Activated CD4-positive, alpha-beta T cell treated with anti-CD3 and anti-CD28 coated beads, Interleukin-2, amount 50 U/mL, for 1 hour (primary cell): ENCODE measurements at regions not wholly inside any gene's neighbourhood (a gene's known extent, or its start where the extent isn't known, plus 50 kb on each side); places are given as distances from the start of the nearest gene placed in this dataset.

ENCODE experiments used
- DNase-seq: peaks from one replicate; pipeline ENCODE4 v3.0.0-alpha.2; 2020

- no peak for DNase-seq
Observed at GRCh38 chr13:103878891-103879605, 812.8 kb upstream of the SLC10A2 start.

- DNase-seq: no peak
Observed at GRCh38 chr13:103876571-103876970, 810.4 kb upstream of the SLC10A2 start.

- DNase-seq: no peak
Observed at GRCh38 chr13:103873725-103874124, 807.5 kb upstream of the SLC10A2 start.

GRCh38 chr13:103866048-103866447 is 799.8 kb upstream of the SLC10A2 start:
- DNase-seq: no peak

GRCh38 chr13:103862525-103862924 is 796.3 kb upstream of the SLC10A2 start:
- DNase-seq: no peak

GRCh38 chr13:103859952-103860351 is 793.7 kb upstream of the SLC10A2 start:
- DNase-seq: no peak

DNA sequence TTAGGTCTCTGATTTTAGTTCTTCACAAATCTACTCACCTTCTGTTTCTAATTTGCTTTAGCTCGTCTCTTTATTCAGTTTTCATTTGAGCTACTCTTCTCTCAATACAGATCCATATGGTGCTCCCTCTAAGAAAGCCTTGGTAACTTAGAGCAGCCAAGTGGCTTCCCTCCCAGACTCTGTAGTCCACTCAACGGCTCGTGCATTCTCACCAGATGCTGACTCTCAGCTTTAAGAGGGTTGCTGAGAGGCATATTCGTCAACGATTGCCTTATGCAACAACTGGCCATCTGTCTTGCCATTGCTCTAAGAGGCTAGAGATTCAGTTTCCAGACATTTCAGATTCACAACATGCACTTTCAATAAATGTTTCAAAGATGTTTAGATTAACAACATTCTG is 785.8 kb upstream of the SLC10A2 start:
- no peak for DNase-seq

GRCh38 chr13:103844471-103844870 is 778.3 kb upstream of the SLC10A2 start:
- DNase-seq: no peak

DNA sequence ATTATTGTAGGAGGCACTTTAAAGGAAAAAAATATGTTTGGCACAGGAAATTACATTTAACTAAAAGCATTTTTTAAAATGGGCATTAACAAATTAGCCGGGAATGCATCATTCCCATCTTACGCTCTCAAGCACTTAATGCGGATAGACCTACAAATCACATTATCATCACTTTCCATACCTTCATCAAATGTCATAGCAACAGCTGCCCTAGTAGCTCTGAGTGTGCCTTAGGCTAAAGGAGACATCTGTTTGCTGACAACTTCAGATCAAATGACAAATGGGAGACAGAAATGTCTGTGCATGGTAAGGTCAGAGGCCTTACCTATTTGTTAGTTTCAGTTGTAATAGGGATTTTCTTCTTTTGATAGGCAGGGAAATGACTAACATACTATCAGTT is 773.2 kb upstream of the SLC10A2 start:
- DNase-seq: no peak

- DNase-seq: no peak
Observed at GRCh38 chr13:103835052-103835451, 768.8 kb upstream of the SLC10A2 start.

DNA sequence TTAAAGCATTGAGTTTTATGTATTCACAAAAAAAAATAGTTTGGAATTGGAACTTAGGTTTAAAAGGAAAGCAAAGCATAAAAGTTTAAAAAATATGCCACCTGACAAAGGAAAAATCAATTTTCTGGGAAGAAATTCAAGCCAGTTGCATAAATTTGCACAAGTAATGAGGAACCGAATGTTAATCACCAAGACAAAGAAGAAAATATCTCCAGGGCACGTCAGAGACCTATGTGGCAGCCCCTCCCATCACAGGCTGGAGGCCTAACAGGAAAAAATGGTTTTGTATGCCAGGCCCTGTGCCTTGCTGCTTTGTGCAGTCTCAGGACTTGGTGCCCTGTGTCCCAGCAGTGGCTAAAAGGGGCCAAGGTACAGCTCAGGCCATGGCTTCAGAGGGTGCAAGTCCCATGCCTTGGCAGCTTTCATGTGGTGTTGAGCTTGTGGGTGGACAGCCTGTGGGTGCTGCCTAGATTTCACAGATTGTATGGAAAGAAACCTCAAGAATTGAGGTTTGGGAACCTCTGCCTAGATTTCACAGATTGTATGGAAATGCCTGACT is 767.2 kb upstream of the SLC10A2 start:
- no peak for DNase-seq

GRCh38 chr13:103815619-103816018 is 749.4 kb upstream of the SLC10A2 start:
- DNase-seq: no peak

DNA sequence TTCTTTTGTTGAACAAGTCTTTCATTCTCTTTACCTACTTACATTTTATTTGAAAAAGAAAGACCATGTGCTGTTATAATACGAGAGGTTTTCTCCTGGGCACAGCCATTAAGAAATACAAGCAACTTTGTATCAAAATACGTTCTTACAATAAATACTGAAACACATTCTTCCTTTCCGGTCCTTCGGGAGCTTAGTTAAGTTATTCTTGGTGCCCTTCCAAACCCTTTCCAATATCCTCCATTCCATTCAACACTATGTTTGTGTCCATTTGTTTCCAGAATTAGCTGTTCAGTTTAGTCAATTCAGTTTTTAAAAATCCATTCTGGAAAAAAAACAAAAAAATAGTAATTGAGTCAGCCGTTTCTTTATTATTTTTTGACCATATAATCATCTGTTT is 746.8 kb upstream of the SLC10A2 start:
- no peak for DNase-seq

DNA sequence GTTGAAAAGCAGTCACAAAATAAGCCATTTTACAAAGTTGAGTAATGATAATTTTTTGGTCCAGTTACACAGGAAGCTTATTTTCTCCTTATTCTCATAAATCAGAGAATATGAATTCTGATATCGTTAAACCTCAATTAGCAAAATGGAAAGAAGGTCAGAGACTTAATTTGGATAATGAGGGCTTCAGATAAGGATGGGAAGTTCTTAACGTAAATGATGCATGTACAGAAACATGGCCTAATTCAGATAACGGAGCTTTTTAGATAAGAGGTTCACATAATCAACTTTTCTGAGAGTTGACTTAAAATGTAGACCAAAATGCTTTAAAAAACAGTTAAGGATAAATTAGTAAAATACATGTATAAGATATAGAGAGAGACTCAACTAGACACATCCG is 746.3 kb upstream of the SLC10A2 start:
- no peak for DNase-seq

GRCh38 chr13:103810026-103810425 is 743.8 kb upstream of the SLC10A2 start:
- no peak for DNase-seq

- no peak for DNase-seq
Observed at GRCh38 chr13:103805771-103806170, 739.6 kb upstream of the SLC10A2 start.

- no peak for DNase-seq
Observed at GRCh38 chr13:103803349-103803748, 737.1 kb upstream of the SLC10A2 start.

- DNase-seq: no peak
Observed at GRCh38 chr13:103799028-103799427, 732.8 kb upstream of the SLC10A2 start.

DNA sequence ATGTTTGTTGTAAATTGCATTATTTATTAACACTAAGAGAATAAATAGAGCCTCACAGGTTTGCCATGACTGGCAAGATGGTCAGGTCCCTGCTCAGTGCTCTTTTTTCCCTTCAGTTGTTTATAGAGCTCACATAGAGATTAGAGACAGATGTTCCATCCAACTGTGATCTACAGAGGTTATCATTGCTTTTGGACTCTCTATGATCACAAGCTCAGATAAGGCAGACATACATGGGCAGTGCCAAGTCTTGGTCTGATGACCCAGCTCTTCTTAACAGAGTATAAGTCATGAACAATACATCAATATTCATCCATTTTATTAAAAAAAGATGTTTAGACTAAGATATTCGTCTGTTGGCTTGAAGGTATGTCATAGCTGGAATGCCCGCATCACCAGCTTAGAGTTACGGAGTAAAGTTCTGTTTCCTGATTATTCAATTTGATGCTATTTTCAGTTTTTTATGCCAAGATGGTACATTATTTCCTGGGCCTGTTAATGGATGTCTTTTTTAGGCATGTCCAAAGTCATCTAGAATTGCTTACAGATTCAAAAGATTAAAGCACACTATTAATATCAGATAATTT is 729.8 kb upstream of the SLC10A2 start:
- no peak for DNase-seq

- no peak for DNase-seq
Observed at GRCh38 chr13:103794526-103794925, 728.3 kb upstream of the SLC10A2 start.

- DNase-seq: no peak
Observed at GRCh38 chr13:103788061-103788652, 721.9 kb upstream of the SLC10A2 start.

DNA sequence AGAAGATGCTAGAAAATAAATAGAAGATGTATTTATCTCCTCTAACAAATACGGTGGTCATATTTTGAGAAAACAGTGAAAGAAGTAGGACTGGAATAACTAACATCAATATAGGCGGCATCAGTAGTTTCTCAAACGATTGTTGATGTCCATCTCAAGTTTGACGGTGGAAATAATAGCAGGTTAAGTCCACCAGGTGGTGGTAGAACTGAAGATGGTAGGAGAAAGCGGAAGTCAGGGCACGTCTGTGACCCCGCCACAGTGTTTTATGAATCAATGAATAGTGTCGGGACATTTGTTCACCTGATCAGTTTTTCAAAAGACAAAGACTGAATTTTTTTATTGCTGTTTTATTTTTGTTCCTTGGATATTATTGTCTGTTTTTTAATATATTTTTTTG is 706.4 kb upstream of the SLC10A2 start:
- DNase-seq: no peak

DNA sequence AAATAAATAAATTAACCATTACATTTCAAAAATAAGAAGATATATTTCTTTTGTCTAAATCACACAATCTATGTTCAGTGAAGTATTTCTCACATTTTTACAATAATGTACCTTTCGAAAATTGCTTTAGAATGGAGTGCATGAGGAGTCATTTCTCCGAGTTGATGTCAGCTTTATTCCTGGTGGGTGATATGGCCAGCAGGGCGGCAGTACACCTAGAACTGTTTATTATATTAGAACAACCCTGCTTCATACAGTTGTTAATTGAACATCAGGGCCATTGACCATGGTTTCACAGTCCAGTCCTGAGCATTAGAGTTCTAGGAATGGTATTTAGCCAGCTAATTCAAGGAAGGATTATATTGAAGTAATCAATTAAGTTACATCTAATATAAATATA is 696.3 kb upstream of the SLC10A2 start:
- DNase-seq: no peak

- DNase-seq: no peak
Observed at GRCh38 chr13:103759361-103759760, 693.1 kb upstream of the SLC10A2 start.
